WTC11 (cell line): ENCODE measurements at regions not wholly inside any gene's neighbourhood (a gene's known extent, or its start where the extent isn't known, plus 50 kb on each side); places are given as distances from the start of the nearest gene placed in this dataset.

Experiments
- ATAC-seq: fragments of 200-7000 bp; cut with Tn5 transposase; 2 replicates; pipeline ENCODE4 v1.10.0; 2021; ENCODE audit warnings: mild to moderate bottlenecking, moderate library complexity
- CTCF ChIA-PET: fragments of 300-600 bp; sonication (Branson Sonifier 250); formaldehyde crosslinking; loops from one replicate; lab custom pipeline; 2021; ENCODE audit warnings: antibody characterized with exemption; lab: Charles Lee
- POLR2A ChIA-PET: fragments of 350-600 bp; sonication (Branson Sonifier 250); formaldehyde crosslinking; loops from one replicate; lab custom pipeline; 2021; ENCODE audit warnings: antibody characterized with exemption; lab: Charles Lee
- DNase-seq: peaks from one replicate; pipeline ENCODE4 v3.0.0; 2021; ENCODE audit warnings: low spot score
- H3K27ac Mint-ChIP-seq: 2 replicates; pipeline ENCODE4 v1.8.0; 2021; ENCODE audit warnings: mixed read lengths
- H3K27me3 Mint-ChIP-seq: 2 replicates; pipeline ENCODE4 v1.8.0; 2021; ENCODE audit warnings: low read depth, mild to moderate bottlenecking, moderate library complexity, mixed read lengths
- H3K36me3 Mint-ChIP-seq: 2 replicates; pipeline ENCODE4 v1.8.0; 2021; ENCODE audit warnings: mixed read lengths
- H3K4me1 Mint-ChIP-seq: 2 replicates; pipeline ENCODE4 v1.8.0; 2022; ENCODE audit warnings: mixed read lengths
- H3K4me3 Mint-ChIP-seq: 2 replicates; pipeline ENCODE4 v1.8.0; 2021; ENCODE audit warnings: mild to moderate bottlenecking, moderate library complexity, mixed read lengths
- H3K9me3 Mint-ChIP-seq: 2 replicates; pipeline ENCODE4 v1.8.0; 2021; ENCODE audit warnings: mixed read lengths
- ELF4 ChIP-seq: sonication (generic); formaldehyde crosslinking; IDR thresholded peaks from 2 replicates; pipeline ENCODE4 v1.8.1; 2022; ENCODE audit warnings: low read depth, mild to moderate bottlenecking, moderate library complexity, missing genetic modification reagents
- GRHL2 ChIP-seq: fragments of 250-450 bp; sonication (Bioruptor Pico); IDR thresholded peaks from 2 replicates; pipeline ENCODE4 v1.8.0; 2022; ENCODE audit warnings: mild to moderate bottlenecking, moderate library complexity; ENCODE audit not compliant: insufficient replicate concordance, severe bottlenecking
- MYBL2 ChIP-seq: sonication (generic); formaldehyde crosslinking; IDR thresholded peaks from 2 replicates; pipeline ENCODE4 v1.8.1; 2023; ENCODE audit warnings: mild to moderate bottlenecking, moderate library complexity, missing genetic modification reagents
- NFYB ChIP-seq: sonication (generic); formaldehyde crosslinking; conservative IDR thresholded peaks from 2 replicates; pipeline ENCODE4 v1.8.0; 2022; ENCODE audit warnings: low read depth, missing genetic modification reagents
- NR2C2 ChIP-seq: sonication (generic); formaldehyde crosslinking; IDR thresholded peaks from 2 replicates; pipeline ENCODE4 v1.8.0; 2022; ENCODE audit warnings: mild to moderate bottlenecking, missing genetic modification reagents
- PRRX2 ChIP-seq: fragments of 250-450 bp; sonication (Bioruptor Pico); IDR thresholded peaks from 2 replicates; pipeline ENCODE4 v1.8.0; 2021; ENCODE audit warnings: mild to moderate bottlenecking
- ZBTB21 ChIP-seq: sonication (generic); formaldehyde crosslinking; IDR thresholded peaks from 2 replicates; pipeline ENCODE4 v1.8.1; 2023; ENCODE audit warnings: mild to moderate bottlenecking, missing genetic modification reagents, borderline replicate concordance
- ZNF138 ChIP-seq: sonication (generic); formaldehyde crosslinking; conservative IDR thresholded peaks from 2 replicates; pipeline ENCODE4 v1.8.1; 2022; ENCODE audit warnings: mild to moderate bottlenecking, moderate library complexity, missing genetic modification reagents
- ZNF232 ChIP-seq: sonication (generic); formaldehyde crosslinking; IDR thresholded peaks from 2 replicates; pipeline ENCODE4 v1.8.0; 2022; ENCODE audit warnings: mild to moderate bottlenecking, missing genetic modification reagents
- ZNF396 ChIP-seq: fragments of 250-450 bp; sonication (Bioruptor Pico); IDR thresholded peaks from 2 replicates; pipeline ENCODE4 v1.8.0; 2021; ENCODE audit warnings: mild to moderate bottlenecking, moderate library complexity, borderline replicate concordance
- ZNF423 ChIP-seq: fragments of 250-450 bp; sonication (Bioruptor Pico); IDR thresholded peaks from 2 replicates; pipeline ENCODE4 v2.1.2; 2022; ENCODE audit warnings: mild to moderate bottlenecking, moderate library complexity
- ZNF671 ChIP-seq: fragments of 250-450 bp; sonication (Bioruptor Pico); IDR thresholded peaks from 2 replicates; pipeline ENCODE4 v1.8.0; 2021; ENCODE audit warnings: mild to moderate bottlenecking
- TF ChIP-seq, protein P1 (sequence below): fragments of 250-450 bp; sonication (Bioruptor Pico); IDR thresholded peaks from 2 replicates; pipeline ENCODE4 v1.9.0; 2021; ENCODE audit warnings: mild to moderate bottlenecking
- TF ChIP-seq, protein P2 (sequence below): sonication (generic); formaldehyde crosslinking; IDR thresholded peaks from 2 replicates; pipeline ENCODE4 v1.8.0; 2022; ENCODE audit warnings: mild to moderate bottlenecking, missing genetic modification reagents
- TF ChIP-seq, protein P3 (sequence below): sonication (generic); formaldehyde crosslinking; IDR thresholded peaks from 2 replicates; pipeline ENCODE4 v1.8.0; 2023; ENCODE audit warnings: missing genetic modification reagents, mild to moderate bottlenecking, borderline replicate concordance
- TF ChIP-seq, protein P4 (sequence below): sonication (generic); formaldehyde crosslinking; IDR thresholded peaks from 2 replicates; pipeline ENCODE4 v1.8.1; 2023; ENCODE audit warnings: mild to moderate bottlenecking, missing genetic modification reagents, borderline replicate concordance
- TF ChIP-seq, protein P5 (sequence below): fragments of 250-450 bp; sonication (Bioruptor Pico); IDR thresholded peaks from 2 replicates; pipeline ENCODE4 v2.1.2; 2022; ENCODE audit warnings: mild to moderate bottlenecking, moderate library complexity
- TF ChIP-seq, protein P6 (sequence below): sonication (generic); formaldehyde crosslinking; IDR thresholded peaks from 2 replicates; pipeline ENCODE4 v1.8.1; 2023; ENCODE audit warnings: mild to moderate bottlenecking, missing genetic modification reagents, moderate library complexity
- TF ChIP-seq, protein P7 (sequence below): sonication (generic); formaldehyde crosslinking; IDR thresholded peaks from 2 replicates; pipeline ENCODE4 v1.8.0; 2023; ENCODE audit warnings: missing genetic modification reagents

DNA sequence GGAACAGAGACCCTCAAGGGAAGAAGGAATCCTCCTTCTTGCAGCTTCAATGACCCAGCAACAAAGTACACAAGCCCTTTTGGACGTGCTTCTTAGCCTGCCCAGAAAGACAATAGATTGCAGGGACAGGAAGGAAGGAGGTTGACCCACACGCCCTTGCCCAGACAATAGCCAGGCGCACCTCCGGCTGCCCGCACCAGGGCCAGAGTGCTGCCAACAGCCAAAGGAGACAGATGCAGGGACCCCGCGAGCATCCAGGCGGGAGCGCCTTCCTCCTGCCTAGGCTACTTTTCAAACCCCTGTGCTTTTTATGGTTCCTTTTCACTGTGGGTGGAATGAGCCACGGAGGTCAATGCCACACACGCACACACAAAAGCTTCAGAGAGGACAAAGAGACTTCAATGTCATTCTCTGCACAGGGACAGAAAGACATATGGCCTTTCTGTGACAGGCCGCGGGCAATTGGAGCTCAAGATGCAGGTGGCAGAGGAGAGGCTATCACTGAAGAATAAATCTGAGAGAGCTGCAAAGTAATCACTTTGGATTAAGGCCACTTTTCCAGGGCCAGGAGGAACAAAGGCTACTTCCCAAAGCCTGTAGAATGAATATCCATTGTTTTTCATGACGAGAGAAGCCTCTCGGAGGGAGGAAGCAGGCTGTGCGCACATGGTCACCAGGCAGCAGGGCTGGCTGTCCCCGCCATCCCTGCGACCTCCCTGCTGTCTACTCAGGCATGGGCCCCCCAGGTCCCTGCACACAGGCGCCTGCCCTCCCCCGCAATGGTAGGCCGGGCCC, 300.6 kb downstream of the EIPR1 start (continued):
- TF ChIP-seq, protein P1, sequence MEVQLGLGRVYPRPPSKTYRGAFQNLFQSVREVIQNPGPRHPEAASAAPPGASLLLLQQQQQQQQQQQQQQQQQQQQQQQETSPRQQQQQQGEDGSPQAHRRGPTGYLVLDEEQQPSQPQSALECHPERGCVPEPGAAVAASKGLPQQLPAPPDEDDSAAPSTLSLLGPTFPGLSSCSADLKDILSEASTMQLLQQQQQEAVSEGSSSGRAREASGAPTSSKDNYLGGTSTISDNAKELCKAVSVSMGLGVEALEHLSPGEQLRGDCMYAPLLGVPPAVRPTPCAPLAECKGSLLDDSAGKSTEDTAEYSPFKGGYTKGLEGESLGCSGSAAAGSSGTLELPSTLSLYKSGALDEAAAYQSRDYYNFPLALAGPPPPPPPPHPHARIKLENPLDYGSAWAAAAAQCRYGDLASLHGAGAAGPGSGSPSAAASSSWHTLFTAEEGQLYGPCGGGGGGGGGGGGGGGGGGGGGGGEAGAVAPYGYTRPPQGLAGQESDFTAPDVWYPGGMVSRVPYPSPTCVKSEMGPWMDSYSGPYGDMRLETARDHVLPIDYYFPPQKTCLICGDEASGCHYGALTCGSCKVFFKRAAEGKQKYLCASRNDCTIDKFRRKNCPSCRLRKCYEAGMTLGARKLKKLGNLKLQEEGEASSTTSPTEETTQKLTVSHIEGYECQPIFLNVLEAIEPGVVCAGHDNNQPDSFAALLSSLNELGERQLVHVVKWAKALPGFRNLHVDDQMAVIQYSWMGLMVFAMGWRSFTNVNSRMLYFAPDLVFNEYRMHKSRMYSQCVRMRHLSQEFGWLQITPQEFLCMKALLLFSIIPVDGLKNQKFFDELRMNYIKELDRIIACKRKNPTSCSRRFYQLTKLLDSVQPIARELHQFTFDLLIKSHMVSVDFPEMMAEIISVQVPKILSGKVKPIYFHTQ: no peak
- no peak for TF ChIP-seq ZNF396
- TF ChIP-seq, protein P2, sequence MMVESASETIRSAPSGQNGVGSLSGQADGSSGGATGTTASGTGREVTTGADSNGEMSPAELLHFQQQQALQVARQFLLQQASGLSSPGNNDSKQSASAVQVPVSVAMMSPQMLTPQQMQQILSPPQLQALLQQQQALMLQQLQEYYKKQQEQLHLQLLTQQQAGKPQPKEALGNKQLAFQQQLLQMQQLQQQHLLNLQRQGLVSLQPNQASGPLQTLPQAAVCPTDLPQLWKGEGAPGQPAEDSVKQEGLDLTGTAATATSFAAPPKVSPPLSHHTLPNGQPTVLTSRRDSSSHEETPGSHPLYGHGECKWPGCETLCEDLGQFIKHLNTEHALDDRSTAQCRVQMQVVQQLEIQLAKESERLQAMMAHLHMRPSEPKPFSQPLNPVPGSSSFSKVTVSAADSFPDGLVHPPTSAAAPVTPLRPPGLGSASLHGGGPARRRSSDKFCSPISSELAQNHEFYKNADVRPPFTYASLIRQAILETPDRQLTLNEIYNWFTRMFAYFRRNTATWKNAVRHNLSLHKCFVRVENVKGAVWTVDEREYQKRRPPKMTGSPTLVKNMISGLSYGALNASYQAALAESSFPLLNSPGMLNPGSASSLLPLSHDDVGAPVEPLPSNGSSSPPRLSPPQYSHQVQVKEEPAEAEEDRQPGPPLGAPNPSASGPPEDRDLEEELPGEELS (CRISPR knock-in tag): no peak
- TF ChIP-seq, protein P3, sequence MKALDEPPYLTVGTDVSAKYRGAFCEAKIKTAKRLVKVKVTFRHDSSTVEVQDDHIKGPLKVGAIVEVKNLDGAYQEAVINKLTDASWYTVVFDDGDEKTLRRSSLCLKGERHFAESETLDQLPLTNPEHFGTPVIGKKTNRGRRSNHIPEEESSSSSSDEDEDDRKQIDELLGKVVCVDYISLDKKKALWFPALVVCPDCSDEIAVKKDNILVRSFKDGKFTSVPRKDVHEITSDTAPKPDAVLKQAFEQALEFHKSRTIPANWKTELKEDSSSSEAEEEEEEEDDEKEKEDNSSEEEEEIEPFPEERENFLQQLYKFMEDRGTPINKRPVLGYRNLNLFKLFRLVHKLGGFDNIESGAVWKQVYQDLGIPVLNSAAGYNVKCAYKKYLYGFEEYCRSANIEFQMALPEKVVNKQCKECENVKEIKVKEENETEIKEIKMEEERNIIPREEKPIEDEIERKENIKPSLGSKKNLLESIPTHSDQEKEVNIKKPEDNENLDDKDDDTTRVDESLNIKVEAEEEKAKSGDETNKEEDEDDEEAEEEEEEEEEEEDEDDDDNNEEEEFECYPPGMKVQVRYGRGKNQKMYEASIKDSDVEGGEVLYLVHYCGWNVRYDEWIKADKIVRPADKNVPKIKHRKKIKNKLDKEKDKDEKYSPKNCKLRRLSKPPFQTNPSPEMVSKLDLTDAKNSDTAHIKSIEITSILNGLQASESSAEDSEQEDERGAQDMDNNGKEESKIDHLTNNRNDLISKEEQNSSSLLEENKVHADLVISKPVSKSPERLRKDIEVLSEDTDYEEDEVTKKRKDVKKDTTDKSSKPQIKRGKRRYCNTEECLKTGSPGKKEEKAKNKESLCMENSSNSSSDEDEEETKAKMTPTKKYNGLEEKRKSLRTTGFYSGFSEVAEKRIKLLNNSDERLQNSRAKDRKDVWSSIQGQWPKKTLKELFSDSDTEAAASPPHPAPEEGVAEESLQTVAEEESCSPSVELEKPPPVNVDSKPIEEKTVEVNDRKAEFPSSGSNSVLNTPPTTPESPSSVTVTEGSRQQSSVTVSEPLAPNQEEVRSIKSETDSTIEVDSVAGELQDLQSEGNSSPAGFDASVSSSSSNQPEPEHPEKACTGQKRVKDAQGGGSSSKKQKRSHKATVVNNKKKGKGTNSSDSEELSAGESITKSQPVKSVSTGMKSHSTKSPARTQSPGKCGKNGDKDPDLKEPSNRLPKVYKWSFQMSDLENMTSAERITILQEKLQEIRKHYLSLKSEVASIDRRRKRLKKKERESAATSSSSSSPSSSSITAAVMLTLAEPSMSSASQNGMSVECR (CRISPR knock-in tag): no peak
- TF ChIP-seq, protein P4, sequence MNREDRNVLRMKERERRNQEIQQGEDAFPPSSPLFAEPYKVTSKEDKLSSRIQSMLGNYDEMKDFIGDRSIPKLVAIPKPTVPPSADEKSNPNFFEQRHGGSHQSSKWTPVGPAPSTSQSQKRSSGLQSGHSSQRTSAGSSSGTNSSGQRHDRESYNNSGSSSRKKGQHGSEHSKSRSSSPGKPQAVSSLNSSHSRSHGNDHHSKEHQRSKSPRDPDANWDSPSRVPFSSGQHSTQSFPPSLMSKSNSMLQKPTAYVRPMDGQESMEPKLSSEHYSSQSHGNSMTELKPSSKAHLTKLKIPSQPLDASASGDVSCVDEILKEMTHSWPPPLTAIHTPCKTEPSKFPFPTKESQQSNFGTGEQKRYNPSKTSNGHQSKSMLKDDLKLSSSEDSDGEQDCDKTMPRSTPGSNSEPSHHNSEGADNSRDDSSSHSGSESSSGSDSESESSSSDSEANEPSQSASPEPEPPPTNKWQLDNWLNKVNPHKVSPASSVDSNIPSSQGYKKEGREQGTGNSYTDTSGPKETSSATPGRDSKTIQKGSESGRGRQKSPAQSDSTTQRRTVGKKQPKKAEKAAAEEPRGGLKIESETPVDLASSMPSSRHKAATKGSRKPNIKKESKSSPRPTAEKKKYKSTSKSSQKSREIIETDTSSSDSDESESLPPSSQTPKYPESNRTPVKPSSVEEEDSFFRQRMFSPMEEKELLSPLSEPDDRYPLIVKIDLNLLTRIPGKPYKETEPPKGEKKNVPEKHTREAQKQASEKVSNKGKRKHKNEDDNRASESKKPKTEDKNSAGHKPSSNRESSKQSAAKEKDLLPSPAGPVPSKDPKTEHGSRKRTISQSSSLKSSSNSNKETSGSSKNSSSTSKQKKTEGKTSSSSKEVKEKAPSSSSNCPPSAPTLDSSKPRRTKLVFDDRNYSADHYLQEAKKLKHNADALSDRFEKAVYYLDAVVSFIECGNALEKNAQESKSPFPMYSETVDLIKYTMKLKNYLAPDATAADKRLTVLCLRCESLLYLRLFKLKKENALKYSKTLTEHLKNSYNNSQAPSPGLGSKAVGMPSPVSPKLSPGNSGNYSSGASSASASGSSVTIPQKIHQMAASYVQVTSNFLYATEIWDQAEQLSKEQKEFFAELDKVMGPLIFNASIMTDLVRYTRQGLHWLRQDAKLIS: no peak
- TF ChIP-seq, protein P5, sequence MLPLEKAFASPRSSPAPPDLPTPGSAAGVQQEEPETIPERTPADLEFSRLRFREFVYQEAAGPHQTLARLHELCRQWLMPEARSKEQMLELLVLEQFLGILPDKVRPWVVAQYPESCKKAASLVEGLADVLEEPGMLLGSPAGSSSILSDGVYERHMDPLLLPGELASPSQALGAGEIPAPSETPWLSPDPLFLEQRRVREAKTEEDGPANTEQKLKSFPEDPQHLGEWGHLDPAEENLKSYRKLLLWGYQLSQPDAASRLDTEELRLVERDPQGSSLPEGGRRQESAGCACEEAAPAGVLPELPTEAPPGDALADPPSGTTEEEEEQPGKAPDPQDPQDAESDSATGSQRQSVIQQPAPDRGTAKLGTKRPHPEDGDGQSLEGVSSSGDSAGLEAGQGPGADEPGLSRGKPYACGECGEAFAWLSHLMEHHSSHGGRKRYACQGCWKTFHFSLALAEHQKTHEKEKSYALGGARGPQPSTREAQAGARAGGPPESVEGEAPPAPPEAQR: no peak
- no peak for TF ChIP-seq NR2C2 (CRISPR knock-in tag)
- no peak for TF ChIP-seq NFYB (CRISPR knock-in tag)
- no peak for TF ChIP-seq PRRX2

DNA sequence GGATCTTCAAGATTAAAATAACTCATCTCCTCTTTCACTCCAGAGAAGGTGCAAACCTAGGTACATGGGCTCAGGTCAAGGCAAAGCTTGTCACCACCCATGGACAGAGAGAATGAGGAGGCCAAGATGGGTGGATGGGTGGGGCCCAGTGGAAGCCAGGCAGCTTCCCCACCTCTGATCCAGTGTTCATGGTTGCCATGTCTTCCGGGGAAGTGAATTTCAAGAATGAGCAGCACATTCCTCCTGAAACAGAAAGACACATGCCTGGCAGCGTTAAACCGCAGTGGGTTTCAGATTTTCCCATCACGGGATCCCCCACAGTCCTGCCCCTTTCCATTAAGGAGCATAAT, 301.7 kb downstream of the EIPR1 start:
- Mint-ChIP-seq H3K36me3 (no peaks in the 10 kb centered on the region), H3K27ac (no peak overlapping the region), H3K9me3 (no peaks in the 10 kb centered on the region), H3K27me3 (no peaks in the 10 kb centered on the region), H3K4me1 (peaks cover 5% of the 10 kb centered on the region; the same call in 1 of the 2 replicates), H3K4me3 (no peak overlapping the region)
- POLR2A ChIA-PET: no interaction called here
- DNase-seq (no peak), ATAC-seq (no peak)
- CTCF ChIA-PET: no interaction called here
- TF ChIP-seq ZNF138 (CRISPR knock-in tag) (no peak), GRHL2 (CRISPR knock-in tag) (no peak), ZBTB21 (CRISPR knock-in tag) (no peak), ZNF423 (CRISPR knock-in tag) (no peak), ZNF671 (no peak), MYBL2 (CRISPR knock-in tag) (no peak), ZNF232 (CRISPR knock-in tag) (no peak), ELF4 (CRISPR knock-in tag) (no peak)
- TF ChIP-seq, protein P6, sequence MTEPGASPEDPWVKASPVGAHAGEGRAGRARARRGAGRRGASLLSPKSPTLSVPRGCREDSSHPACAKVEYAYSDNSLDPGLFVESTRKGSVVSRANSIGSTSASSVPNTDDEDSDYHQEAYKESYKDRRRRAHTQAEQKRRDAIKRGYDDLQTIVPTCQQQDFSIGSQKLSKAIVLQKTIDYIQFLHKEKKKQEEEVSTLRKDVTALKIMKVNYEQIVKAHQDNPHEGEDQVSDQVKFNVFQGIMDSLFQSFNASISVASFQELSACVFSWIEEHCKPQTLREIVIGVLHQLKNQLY (CRISPR knock-in tag): no peak
- TF ChIP-seq, protein P7, sequence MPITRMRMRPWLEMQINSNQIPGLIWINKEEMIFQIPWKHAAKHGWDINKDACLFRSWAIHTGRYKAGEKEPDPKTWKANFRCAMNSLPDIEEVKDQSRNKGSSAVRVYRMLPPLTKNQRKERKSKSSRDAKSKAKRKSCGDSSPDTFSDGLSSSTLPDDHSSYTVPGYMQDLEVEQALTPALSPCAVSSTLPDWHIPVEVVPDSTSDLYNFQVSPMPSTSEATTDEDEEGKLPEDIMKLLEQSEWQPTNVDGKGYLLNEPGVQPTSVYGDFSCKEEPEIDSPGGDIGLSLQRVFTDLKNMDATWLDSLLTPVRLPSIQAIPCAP: no peak
